ENCODE measurements at regions not wholly inside any gene's neighbourhood (a gene's known extent, or its start where the extent isn't known, plus 50 kb on each side); places are given as distances from the start of the nearest gene placed in this dataset.

- H3K27me3 ChIP-seq (replicated peaks; ENCODE audit: control insufficient read depth, insufficient read depth, low read length): no peaks in the 10 kb centered on the region
- no peaks in the 10 kb centered on the region for H3K36me3 ChIP-seq (ENCODE audit: control insufficient read depth, insufficient read depth, low read length)
- DNase-seq (ENCODE audit: extremely low read depth, insufficient read length): no peak
- no peak for TF ChIP-seq CTCF (IDR thresholded peaks at IDR 0.05; ENCODE audit: insufficient read depth, low read length, poor library complexity, severe bottlenecking)
- H3K4me3 ChIP-seq (replicated peaks; ENCODE audit: low read depth, low read length): no peak overlapping the region
These were observed 124.9 kb downstream of the PCDH7 start for GRCh38 chr4:30844861-30845582.

GRCh38 chr4:30847167-30847566 lies 127.0 kb downstream of the PCDH7 start:
- TF ChIP-seq CTCF (IDR thresholded peaks at IDR 0.05; ENCODE audit: insufficient read depth, low read length, poor library complexity, severe bottlenecking): no peak

GRCh38 chr4:30847958-30848357 lies 127.8 kb downstream of the PCDH7 start:
- Histone ChIP-seq H3K27me3 (replicated peaks; ENCODE audit: control insufficient read depth, insufficient read depth, low read length) (no peaks in the 10 kb centered on the region), H3K4me3 (replicated peaks; ENCODE audit: low read depth, low read length) (no peak overlapping the region), H3K36me3 (ENCODE audit: control insufficient read depth, insufficient read depth, low read length) (no peaks in the 10 kb centered on the region)
- no peak for TF ChIP-seq CTCF (IDR thresholded peaks at IDR 0.05; ENCODE audit: insufficient read depth, low read length, poor library complexity, severe bottlenecking)
- no peak for DNase-seq (ENCODE audit: extremely low read depth, insufficient read length)

More at GRCh38 chr4:30847167-30847566, 127.0 kb downstream of the PCDH7 start:
- no peak for DNase-seq (ENCODE audit: extremely low read depth, insufficient read length)
- Histone ChIP-seq H3K36me3 (ENCODE audit: control insufficient read depth, insufficient read depth, low read length) (no peaks in the 10 kb centered on the region), H3K27me3 (replicated peaks; ENCODE audit: control insufficient read depth, insufficient read depth, low read length) (no peaks in the 10 kb centered on the region), H3K4me3 (replicated peaks; ENCODE audit: low read depth, low read length) (no peak overlapping the region)

GRCh38 chr4:30854531-30854930 lies 134.4 kb downstream of the PCDH7 start:
- TF ChIP-seq CTCF (IDR thresholded peaks at IDR 0.05; ENCODE audit: insufficient read depth, low read length, poor library complexity, severe bottlenecking): no peak

GRCh38 chr4:30855232-30855631 lies 135.1 kb downstream of the PCDH7 start:
- Histone ChIP-seq H3K27me3 (replicated peaks; ENCODE audit: control insufficient read depth, insufficient read depth, low read length) (no peaks in the 10 kb centered on the region), H3K4me3 (replicated peaks; ENCODE audit: low read depth, low read length) (no peak overlapping the region), H3K36me3 (ENCODE audit: control insufficient read depth, insufficient read depth, low read length) (no peaks in the 10 kb centered on the region)
- DNase-seq (ENCODE audit: extremely low read depth, insufficient read length): no peak
- TF ChIP-seq CTCF (IDR thresholded peaks at IDR 0.05; ENCODE audit: insufficient read depth, low read length, poor library complexity, severe bottlenecking): no peak

More at GRCh38 chr4:30854531-30854930, 134.4 kb downstream of the PCDH7 start:
- no peaks in the 10 kb centered on the region for H3K36me3 ChIP-seq (ENCODE audit: control insufficient read depth, insufficient read depth, low read length)
- DNase-seq (ENCODE audit: extremely low read depth, insufficient read length): no peak
- H3K27me3 ChIP-seq (replicated peaks; ENCODE audit: control insufficient read depth, insufficient read depth, low read length): no peaks in the 10 kb centered on the region
- no peak overlapping the region for H3K4me3 ChIP-seq (replicated peaks; ENCODE audit: low read depth, low read length)
